ENCODE measurements at regions not wholly inside any gene's neighbourhood (a gene's known extent, or its start where the extent isn't known, plus 50 kb on each side); places are given as distances from the start of the nearest gene placed in this dataset.

DNA sequence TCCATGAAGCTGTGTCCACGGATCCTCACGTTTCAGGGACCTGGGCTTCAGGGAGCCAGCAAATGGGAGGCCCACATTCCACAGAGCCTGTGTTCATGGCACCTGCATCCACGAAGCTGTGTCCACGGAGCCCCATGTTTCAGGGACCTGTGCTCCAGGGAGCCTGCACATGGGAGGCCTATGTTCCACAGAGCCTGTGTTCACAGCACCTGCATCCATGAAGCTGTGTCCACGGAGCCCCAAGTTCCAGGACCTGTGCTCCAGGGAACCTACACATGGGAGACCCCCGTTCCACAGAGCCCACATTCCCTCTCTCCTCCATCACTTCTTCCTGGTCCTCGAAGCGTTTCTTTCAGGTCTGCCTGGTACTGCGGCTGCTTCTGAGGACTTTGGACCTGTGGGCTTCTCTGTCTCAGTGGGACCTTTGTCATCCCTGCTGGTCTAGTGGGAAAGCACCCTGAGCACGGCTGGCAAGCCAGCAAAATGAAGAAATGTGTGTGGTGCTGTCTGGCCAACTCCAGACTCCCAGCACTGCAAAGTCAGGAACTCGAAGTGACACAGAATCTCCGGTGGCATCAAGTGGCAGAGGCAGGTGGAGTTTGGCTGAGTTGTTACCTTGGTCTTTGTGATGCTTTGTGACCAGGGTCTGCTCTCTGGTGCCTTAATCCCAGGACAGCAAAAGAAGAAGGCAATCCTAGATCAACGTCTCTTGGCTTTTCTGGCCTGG, 245.9 kb downstream of the DLL1 start:
- no peak overlapping the region for H2BK15ac ChIP-seq (ENCODE audit: low read length)
- H3K23me2 ChIP-seq (ENCODE audit: low read depth, low read length) = no peaks in the 10 kb centered on the region
- no peak overlapping the region for H3K4me2 ChIP-seq (ENCODE audit: insufficient read depth in 1 of 2, low read depth in 2 of 2, low read length in 2 of 2)
- no peak overlapping the region for H3K9ac ChIP-seq (replicated peaks in 1 of 4; ENCODE audit: extremely low read depth in 1 of 4, low read depth in 3 of 4, low read length in 3 of 4)
- DNase-seq (ENCODE audit: low read depth in 1 of 2, low spot score in 2 of 2) (no peak), FAIRE-seq (no peak)
- H4K8ac ChIP-seq (ENCODE audit: extremely low read depth, insufficient read depth, low read length) = no peak overlapping the region
- H3K9me3 ChIP-seq (ENCODE audit: insufficient read depth in 2 of 2, low read depth in 1 of 2, low read length in 1 of 2) = no peaks in the 10 kb centered on the region
- H3K4me3 ChIP-seq (ENCODE audit: extremely low read depth in 1 of 4, insufficient read depth in 2 of 4, low read depth in 3 of 4, low read length in 4 of 4) = no peak overlapping the region
- peaks cover 0 to 7% (median 3%) of the 10 kb centered on the region in 4 experiments; a peak in 4 of 7 replicates for H3K4me1 ChIP-seq (replicated peaks in 1 of 4; ENCODE audit: control insufficient read depth in 3 of 4, insufficient read depth in 4 of 4, low read length in 3 of 4)
- TF ChIP-seq SAP30 (IDR thresholded peaks at IDR 0.05; ENCODE audit: insufficient read depth, insufficient replicate concordance, low read length) (no peak), SIN3A (conservative IDR thresholded peaks at IDR 0.05 in 1 of 2, IDR thresholded peaks at IDR 0.05 in 1 of 2; ENCODE audit: low read depth in 1 of 2, low read length in 2 of 2) (no peak), SIRT6 (IDR thresholded peaks at IDR 0.05; ENCODE audit: low read length) (no peak), GABPA (IDR thresholded peaks at IDR 0.05; ENCODE audit: borderline replicate concordance, insufficient read depth, low read length) (no peak), USF2 (IDR thresholded peaks at IDR 0.05; ENCODE audit: low read length) (no peak), ASH2L (IDR thresholded peaks at IDR 0.05; ENCODE audit: low read length) (no peak), NRF1 (IDR thresholded peaks at IDR 0.05; ENCODE audit: low read depth, low read length) (no peak)
- no peak overlapping the region for H4K91ac ChIP-seq (replicated peaks; ENCODE audit: insufficient read length, low read length)
- H3K79me2 ChIP-seq (ENCODE audit: control insufficient read depth in 1 of 2, insufficient read depth in 2 of 2, low read length in 2 of 2) = no peaks in the 10 kb centered on the region
- H2BK5ac ChIP-seq (ENCODE audit: low read depth, low read length) = no peak overlapping the region
- no peak overlapping the region for H2BK120ac ChIP-seq (replicated peaks; ENCODE audit: low read depth, low read length)
- ChIA-PET POLR2A (ENCODE audit: partially characterized antibody) (interaction anchor here (1.1 kb wide), 1 partner anchor 37 kb away, joined by 3 read pairs; no protein-coding TSS in a partner anchor), CTCF (ENCODE audit: partially characterized antibody) (interaction anchor here (0.6 kb wide), 1 partner anchor 325 kb away, joined by 3 read pairs; no protein-coding TSS in a partner anchor)
- no peaks in the 10 kb centered on the region for H3K79me1 ChIP-seq (ENCODE audit: low read depth, low read length)
- no peak overlapping the region for H3K23ac ChIP-seq (ENCODE audit: insufficient read length)
- H2BK12ac ChIP-seq (ENCODE audit: low read depth, low read length) = no peak overlapping the region
- no peak overlapping the region for H3K27ac ChIP-seq (ENCODE audit: low read depth, low read length)
- no peak overlapping the region for H2AFZ ChIP-seq (ENCODE audit: low read length)
- H4K5ac ChIP-seq (ENCODE audit: insufficient read length, low read depth, low read length) = no peak overlapping the region
- H3K56ac ChIP-seq (replicated peaks; ENCODE audit: insufficient read length, low read depth, low read length) = no peak overlapping the region
- H2BK20ac ChIP-seq (ENCODE audit: low read length) = no peak overlapping the region
- no peaks in the 10 kb centered on the region for H4K20me1 ChIP-seq (replicated peaks in 1 of 2; ENCODE audit: control insufficient read depth in 1 of 2, insufficient read depth in 2 of 2, low read length in 2 of 2)
- no peak overlapping the region for H3K4ac ChIP-seq (replicated peaks; ENCODE audit: insufficient read length, low read depth, low read length)
- H3K14ac ChIP-seq (ENCODE audit: insufficient read length) = no peak overlapping the region
- H3K18ac ChIP-seq (ENCODE audit: extremely low read depth, low read length) = no peak overlapping the region
- WGBS, 2 experiments (ENCODE audit: extremely low coverage in 1 of 2, insufficient coverage in 1 of 2, insufficient read length in 1 of 2, insufficient replicate concordance in 2 of 2, low coverage in 1 of 2, low lambda C conversion rate in 2 of 2, missing lambda C conversion rate in 1 of 2) = 91% methylated on average over 13 of the region's 13 CpGs; no CpG with 5 or more reads in 1 of the 2 experiments
- no peak overlapping the region for H2AK5ac ChIP-seq (ENCODE audit: low read depth, low read length)
- H3K36me3 ChIP-seq (ENCODE audit: control insufficient read depth in 2 of 4, insufficient read depth in 4 of 4, low read length in 3 of 4) = no peaks in the 10 kb centered on the region
- no peaks in the 10 kb centered on the region for H3K27me3 ChIP-seq (replicated peaks in 1 of 4; ENCODE audit: control insufficient read depth in 3 of 4, extremely low read depth in 1 of 4, insufficient read depth in 3 of 4, low read length in 3 of 4)

Data from H1 (cell line).